SK-N-SH (cell line): ENCODE measurements at regions not wholly inside any gene's neighbourhood (a gene's known extent, or its start where the extent isn't known, plus 50 kb on each side); places are given as distances from the start of the nearest gene placed in this dataset.

Source experiments
- CTCF ChIA-PET: fragments of 300-600, 350-600 bp; formaldehyde crosslinking; extraction: SDS; loops from one replicate; lab custom pipeline; 2021; lab: Yijun Ruan, JAX
- POLR2A ChIA-PET: fragments of 350-600 bp; sonication (Branson Sonifier 250); formaldehyde crosslinking; extraction: SDS; loops from one replicate; lab custom pipeline; 2020; ENCODE audit warnings: antibody characterized with exemption, inconsistent platforms; lab: Yijun Ruan, JAX
- DNase-seq: peaks from one replicate; pipeline ENCODE4 v3.0.0; 2012
- H2AFZ ChIP-seq: fragments of 200-600 bp; sonication (generic); 2 replicates; pipeline ENCODE4 v1.8.1; 2016; ENCODE audit warnings: antibody characterized with exemption, mild to moderate bottlenecking, low read depth
- H3F3A ChIP-seq: fragments of 200-600 bp; sonication (generic); replicated peaks from 2 replicates; pipeline ENCODE3; 2016; ENCODE audit warnings: antibody characterized with exemption, mild to moderate bottlenecking; ENCODE audit not compliant: insufficient read depth
- H3K27ac ChIP-seq, 2 experiments: fragments of 200-500 bp in 1 of 2; fragments of 200-600 bp in 1 of 2; sonication (Bioruptor generic) in 1 of 2; sonication (generic), shearing (Covaris generic) in 1 of 2; 2 replicates each; pipeline versions ENCODE4 v1.5.1 to v1.6.1; 2014 to 2016; ENCODE audit warnings: low read depth in 2 of 2, inconsistent platforms in 1 of 2, low read length in 1 of 2, mild to moderate bottlenecking in 1 of 2, mixed read lengths in 1 of 2
- H3K27me3 ChIP-seq: fragments of 200-600 bp; sonication (generic), shearing (Covaris generic); 2 replicates; pipeline ENCODE4 v1.6.1; 2016; ENCODE audit warnings: mixed run types; ENCODE audit not compliant: insufficient read depth
- H3K36me3 ChIP-seq, 2 experiments: fragments of 200-500 bp in 1 of 2; fragments of 200-600 bp in 1 of 2; sonication (Bioruptor generic) in 1 of 2; sonication (generic) in 1 of 2; replicated peaks in 1 of 2; 2 replicates each; pipeline versions ENCODE3 to v1.5.1; 2014 to 2016; ENCODE audit warnings: low read length in 1 of 2, mild to moderate bottlenecking in 1 of 2; ENCODE audit not compliant: insufficient read depth in 2 of 2, control insufficient read depth in 1 of 2
- H3K4me1 ChIP-seq, 2 experiments: fragments of 200-500 bp in 1 of 2; fragments of 200-600 bp in 1 of 2; sonication (Bioruptor generic) in 1 of 2; sonication (generic), shearing (Covaris generic) in 1 of 2; 2 replicates each; pipeline versions ENCODE4 v1.5.1 to v1.6.1; 2014 to 2016; ENCODE audit warnings: low read depth in 1 of 2, low read length in 1 of 2, mixed run types in 1 of 2; ENCODE audit not compliant: insufficient read depth in 2 of 2, control insufficient read depth in 1 of 2
- H3K4me2 ChIP-seq: fragments of 200-600 bp; sonication (generic), shearing (Covaris generic); 2 replicates; pipeline ENCODE4 v1.6.1; 2017; ENCODE audit warnings: mixed run types
- H3K4me3 ChIP-seq, 2 experiments: fragments of 200-500 bp in 1 of 2; fragments of 200-600 bp in 1 of 2; sonication (Bioruptor generic) in 1 of 2; sonication (generic), shearing (Covaris generic) in 1 of 2; 2 replicates each; pipeline versions ENCODE4 v1.5.1 to v1.8.1; 2014 to 2016; ENCODE audit warnings: low read depth in 2 of 2, inconsistent platforms in 1 of 2, low read length in 1 of 2, mild to moderate bottlenecking in 1 of 2, mixed read lengths in 1 of 2, moderate library complexity in 1 of 2
- H3K79me2 ChIP-seq: fragments of 200-600 bp; sonication (generic); 2 replicates; pipeline ENCODE4 v1.8.1; 2017; ENCODE audit warnings: mild to moderate bottlenecking; ENCODE audit not compliant: insufficient read depth
- H3K9ac ChIP-seq: fragments of 200-600 bp; sonication (generic); 2 replicates; pipeline ENCODE4 v1.6.1; 2017; ENCODE audit warnings: mixed run types
- H3K9me2 ChIP-seq: fragments of 200-600 bp; sonication (generic); 2 replicates; pipeline ENCODE4 v1.6.1; 2017; ENCODE audit warnings: mixed run types
- H3K9me3 ChIP-seq: fragments of 200-600 bp; sonication (generic); 2 replicates; pipeline ENCODE4 v1.6.1; 2017; ENCODE audit warnings: mixed run types, mild to moderate bottlenecking, moderate library complexity
- H4K20me1 ChIP-seq: fragments of 200-600 bp; sonication (generic); 2 replicates; pipeline ENCODE4 v1.6.1; 2017; ENCODE audit warnings: mild to moderate bottlenecking, mixed run types; ENCODE audit not compliant: insufficient read depth
- CHD2 ChIP-seq: fragments of 150-350 bp; IDR thresholded peaks from 2 replicates; pipeline ENCODE4 v1.6.1; 2018; ENCODE audit warnings: low read length; ENCODE audit not compliant: partially characterized antibody
- ELF1 ChIP-seq: IDR thresholded peaks from 2 replicates; pipeline ENCODE4 v1.4.0; 2012
- EZH2phosphoT487 ChIP-seq: fragments of 200-600 bp; sonication (generic); IDR thresholded peaks from 2 replicates; pipeline ENCODE4 v1.6.1; 2017; ENCODE audit warnings: low read depth, mixed run types, mild to moderate bottlenecking, antibody characterized with exemption, moderate library complexity, borderline replicate concordance
- GABPA ChIP-seq: IDR thresholded peaks from 2 replicates; pipeline ENCODE4 v1.4.0; 2012; ENCODE audit warnings: low read depth, mild to moderate bottlenecking
- GATA2 ChIP-seq: sonication (generic); formaldehyde crosslinking; IDR thresholded peaks from 2 replicates; pipeline ENCODE4 v1.5.0; 2020; ENCODE audit warnings: mild to moderate bottlenecking, missing genetic modification reagents
- JUND ChIP-seq: IDR thresholded peaks from 2 replicates; pipeline ENCODE4 v1.4.0; 2012
- MEF2A ChIP-seq: IDR thresholded peaks from 2 replicates; pipeline ENCODE4 v1.4.0; 2012; ENCODE audit warnings: low read depth, borderline replicate concordance
- POLR2AphosphoS5 ChIP-seq: IDR thresholded peaks from 2 replicates; pipeline ENCODE4 v1.6.1; 2012; ENCODE audit warnings: low read depth, low read length
- RAD21 ChIP-seq: IDR thresholded peaks from 2 replicates; pipeline ENCODE4 v1.6.1; 2012; ENCODE audit warnings: mild to moderate bottlenecking, low read length
- RCOR1 ChIP-seq: fragments of 150-350 bp; IDR thresholded peaks from 2 replicates; pipeline ENCODE4 v1.6.1; 2017; ENCODE audit warnings: antibody characterized with exemption, low read length
- RXRA ChIP-seq: IDR thresholded peaks from 2 replicates; pipeline ENCODE4 v1.4.0; 2012; ENCODE audit warnings: low read depth, mild to moderate bottlenecking, borderline replicate concordance
- SIN3A ChIP-seq: IDR thresholded peaks from 2 replicates; pipeline ENCODE4 v1.6.1; 2012; ENCODE audit warnings: low read depth, mild to moderate bottlenecking, low read length, moderate library complexity, borderline replicate concordance
- TCF12 ChIP-seq: IDR thresholded peaks from 2 replicates; pipeline ENCODE4 v1.4.0; 2012
- WGBS: methylation state at CpG from one replicate; pipeline ENCODE4 v1.1.6; 2017; ENCODE audit warnings: low lambda C conversion rate; 5-methylcytosine and 5-hydroxymethylcytosine counted together
- TF ChIP-seq, protein P1 (sequence below): IDR thresholded peaks from 2 replicates; pipeline ENCODE4 v1.4.0; 2012; ENCODE audit warnings: low read depth
- TF ChIP-seq, protein P2 (sequence below): fragments of 150-350 bp; IDR thresholded peaks from 2 replicates; pipeline ENCODE4 v1.6.1; 2017; ENCODE audit warnings: antibody characterized with exemption, low read length, low read depth, borderline replicate concordance

- no peaks in the 10 kb centered on the region for H3K79me2 ChIP-seq
- no peak overlapping the region for H3K27ac ChIP-seq
- H3K4me3 ChIP-seq: no peak overlapping the region
- no peak for DNase-seq
- TF ChIP-seq RAD21: no peak
- no peak for TF ChIP-seq RXRA
- TF ChIP-seq SIN3A: no peak
- TF ChIP-seq GABPA: no peak
- TF ChIP-seq JUND: no peak
- TF ChIP-seq ELF1: no peak
- no peak for TF ChIP-seq CHD2
- TF ChIP-seq RCOR1: no peak
- TF ChIP-seq, protein P1, sequence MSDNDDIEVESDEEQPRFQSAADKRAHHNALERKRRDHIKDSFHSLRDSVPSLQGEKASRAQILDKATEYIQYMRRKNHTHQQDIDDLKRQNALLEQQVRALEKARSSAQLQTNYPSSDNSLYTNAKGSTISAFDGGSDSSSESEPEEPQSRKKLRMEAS: no peak
- TF ChIP-seq TCF12: no peak
- no peak for TF ChIP-seq EZH2phosphoT487
- no peak for TF ChIP-seq POLR2AphosphoS5
- TF ChIP-seq, protein P2, sequence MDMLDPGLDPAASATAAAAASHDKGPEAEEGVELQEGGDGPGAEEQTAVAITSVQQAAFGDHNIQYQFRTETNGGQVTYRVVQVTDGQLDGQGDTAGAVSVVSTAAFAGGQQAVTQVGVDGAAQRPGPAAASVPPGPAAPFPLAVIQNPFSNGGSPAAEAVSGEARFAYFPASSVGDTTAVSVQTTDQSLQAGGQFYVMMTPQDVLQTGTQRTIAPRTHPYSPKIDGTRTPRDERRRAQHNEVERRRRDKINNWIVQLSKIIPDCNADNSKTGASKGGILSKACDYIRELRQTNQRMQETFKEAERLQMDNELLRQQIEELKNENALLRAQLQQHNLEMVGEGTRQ: no peak
- TF ChIP-seq GATA2 (CRISPR knock-in tag): no peak
- no peak for TF ChIP-seq MEF2A
- TF ChIP-seq, all 33 proteins: peak for 0
- Histone ChIP-seq H3K4me1 (no peaks in the 10 kb centered on the region), H3F3A (no peaks in the 10 kb centered on the region), H3K9ac (no peak overlapping the region), H3K9me2 (no peaks in the 10 kb centered on the region), H4K20me1 (no peaks in the 10 kb centered on the region), H3K36me3 (no peaks in the 10 kb centered on the region), H2AFZ (no peak overlapping the region), H3K27me3 (no peaks in the 10 kb centered on the region), H3K4me2 (no peak overlapping the region), H3K9me3 (no peaks in the 10 kb centered on the region)
- 39% methylated on average over 2 of the region's 2 CpGs for WGBS
- POLR2A ChIA-PET: no interaction called here
- CTCF ChIA-PET: no interaction called here
Measured at GRCh38 chr12:90321369-90321768, 612.7 kb upstream of the ATP2B1 start.

DNA sequence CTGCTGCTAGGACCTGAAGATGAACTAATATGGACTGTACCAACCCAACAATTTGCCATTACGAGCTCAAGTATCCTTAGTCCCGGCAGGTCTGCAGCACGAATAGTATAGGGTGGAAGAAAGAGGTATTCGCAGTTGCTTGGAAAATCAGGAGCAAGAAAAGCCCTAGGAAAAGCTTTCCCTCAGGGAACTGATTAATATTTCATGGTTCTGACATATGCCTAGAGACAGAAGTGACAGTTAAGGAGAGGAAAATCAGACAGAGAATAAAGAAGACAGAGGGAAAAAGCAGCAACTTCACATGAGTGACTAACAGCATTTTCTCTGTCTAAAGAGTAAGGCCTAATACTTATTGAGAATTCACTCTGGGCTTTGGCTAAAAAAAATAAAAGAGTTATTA, 602.9 kb upstream of the ATP2B1 start:
- Histone ChIP-seq H3K4me3 (no peak overlapping the region), H3K27ac (no peak overlapping the region), H3F3A (no peaks in the 10 kb centered on the region), H4K20me1 (no peaks in the 10 kb centered on the region), H3K4me2 (no peak overlapping the region), H3K9me2 (no peaks in the 10 kb centered on the region), H2AFZ (no peak overlapping the region), H3K9ac (no peak overlapping the region), H3K27me3 (no peaks in the 10 kb centered on the region), H3K36me3 (no peaks in the 10 kb centered on the region)
- no peak for DNase-seq
- ChIA-PET CTCF (no interaction called here), POLR2A (no interaction called here)
- TF ChIP-seq MEF2A (no peak), RCOR1 (no peak)
- TF ChIP-seq, all 33 proteins: peak for 0
- WGBS: 71% methylated on average over 4 of the region's 4 CpGs
- no peaks in the 10 kb centered on the region for H3K9me3 ChIP-seq
- H3K4me1 ChIP-seq: no peaks in the 10 kb centered on the region
- no peaks in the 10 kb centered on the region for H3K79me2 ChIP-seq
